SK-N-MC (cell line): ENCODE measurements at regions not wholly inside any gene's neighbourhood (a gene's known extent, or its start where the extent isn't known, plus 50 kb on each side); places are given as distances from the start of the nearest gene placed in this dataset.

Source experiments
- EZH2 ChIP-seq: fragments of 200-600 bp; sonication (generic); IDR thresholded peaks from one replicate; pipeline ENCODE4 v1.6.1; 2017; ENCODE audit warnings: antibody characterized with exemption
- FOXP2 ChIP-seq: optimal IDR thresholded peaks from 2 replicates; pipeline ENCODE3; 2011; ENCODE audit warnings: mild to moderate bottlenecking, moderate library complexity; ENCODE audit not compliant: insufficient read depth; ENCODE audit errors: extremely low read length, control extremely low read depth

- TF ChIP-seq FOXP2 = no peak
- no peak for TF ChIP-seq EZH2
Measured at GRCh38 chr3:189490337-189490736, 140.9 kb upstream of the TP63 start.
